Fibroblast of lung (primary cell): ENCODE measurements at regions not wholly inside any gene's neighbourhood (a gene's known extent, or its start where the extent isn't known, plus 50 kb on each side); places are given as distances from the start of the nearest gene placed in this dataset.

Experiments used
- CTCF ChIP-seq, 2 donors: IDR thresholded peaks in 1 of 2; conservative IDR thresholded peaks in 1 of 2; 1 replicate in 1 of 2; 2 replicates in 1 of 2; pipeline ENCODE4 v1.5.1; 2011 to 2012; ENCODE audit warnings: low read length in 2 of 2, control low read depth in 1 of 2, inconsistent platforms in 1 of 2, low read depth in 1 of 2, mild to moderate bottlenecking in 1 of 2
- EZH2 ChIP-seq: IDR thresholded peaks from 2 replicates; pipeline ENCODE4 v1.5.1; 2012; ENCODE audit warnings: low read length, control low read depth, mild to moderate bottlenecking; ENCODE audit errors: missing control alignments

GRCh38 chr6:114659513-114659912 is 316.7 kb upstream of the HS3ST5 start:
- TF ChIP-seq CTCF (conservative IDR thresholded peaks at IDR 0.05 in 1 of 2, IDR thresholded peaks at IDR 0.05 in 1 of 2; ENCODE audit: low read depth in 1 of 2, low read length in 2 of 2) (no peak), EZH2 (no peak)
